RWPE1 (cell line): ENCODE measurements at regions not wholly inside any gene's neighbourhood (a gene's known extent, or its start where the extent isn't known, plus 50 kb on each side); places are given as distances from the start of the nearest gene placed in this dataset.

Experiments
- CTCF ChIA-PET: fragments of 350-600 bp; sonication (Branson Sonifier 250); formaldehyde crosslinking; extraction: SDS; loops from one replicate; lab custom pipeline; 2021; lab: Yijun Ruan, JAX
- POLR2A ChIA-PET: fragments of 400-600 bp; formaldehyde crosslinking; extraction: SDS; loops from one replicate; lab custom pipeline; 2020; ENCODE audit warnings: antibody characterized with exemption; ENCODE audit not compliant: low non-redundant PET; lab: Yijun Ruan, JAX
- DNase-seq: peaks from one replicate; pipeline ENCODE4 v3.0.0; 2012; ENCODE audit warnings: low spot score
- H3K27ac ChIP-seq: fragments of 450-650 bp; 2 replicates; pipeline ENCODE4 v1.5.1; 2017
- TF ChIP-seq, protein P1 (sequence below): fragments of 450-650 bp; conservative IDR thresholded peaks from 2 replicates; pipeline ENCODE4 v1.5.1; 2017; ENCODE audit warnings: low read depth, mild to moderate bottlenecking

GRCh38 chr15:62462721-62463120 lies 297.6 kb upstream of the C2CD4B start:
- CTCF ChIA-PET, result interaction anchor here (0.6 kb wide), 1 partner anchor 10 kb away, joined by 3 read pairs; no protein-coding TSS in a partner anchor
- H3K27ac ChIP-seq, result no peak overlapping the region
- POLR2A ChIA-PET, result no interaction called here
- DNase-seq, result no peak
- TF ChIP-seq, protein P1, sequence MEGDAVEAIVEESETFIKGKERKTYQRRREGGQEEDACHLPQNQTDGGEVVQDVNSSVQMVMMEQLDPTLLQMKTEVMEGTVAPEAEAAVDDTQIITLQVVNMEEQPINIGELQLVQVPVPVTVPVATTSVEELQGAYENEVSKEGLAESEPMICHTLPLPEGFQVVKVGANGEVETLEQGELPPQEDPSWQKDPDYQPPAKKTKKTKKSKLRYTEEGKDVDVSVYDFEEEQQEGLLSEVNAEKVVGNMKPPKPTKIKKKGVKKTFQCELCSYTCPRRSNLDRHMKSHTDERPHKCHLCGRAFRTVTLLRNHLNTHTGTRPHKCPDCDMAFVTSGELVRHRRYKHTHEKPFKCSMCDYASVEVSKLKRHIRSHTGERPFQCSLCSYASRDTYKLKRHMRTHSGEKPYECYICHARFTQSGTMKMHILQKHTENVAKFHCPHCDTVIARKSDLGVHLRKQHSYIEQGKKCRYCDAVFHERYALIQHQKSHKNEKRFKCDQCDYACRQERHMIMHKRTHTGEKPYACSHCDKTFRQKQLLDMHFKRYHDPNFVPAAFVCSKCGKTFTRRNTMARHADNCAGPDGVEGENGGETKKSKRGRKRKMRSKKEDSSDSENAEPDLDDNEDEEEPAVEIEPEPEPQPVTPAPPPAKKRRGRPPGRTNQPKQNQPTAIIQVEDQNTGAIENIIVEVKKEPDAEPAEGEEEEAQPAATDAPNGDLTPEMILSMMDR, result no peak

- POLR2A ChIA-PET, result no interaction called here
- CTCF ChIA-PET, result interaction anchor here (0.6 to 0.7 kb wide), 2 partner anchors 56 to 1132 kb away, joined by 3 to 11 read pairs; no protein-coding TSS in a partner anchor
- H3K27ac ChIP-seq, result no peak overlapping the region
- DNase-seq, result no peak
- TF ChIP-seq, protein P1, result no peak
Measured at GRCh38 chr15:62464705-62465104, 299.6 kb upstream of the C2CD4B start.

DNA sequence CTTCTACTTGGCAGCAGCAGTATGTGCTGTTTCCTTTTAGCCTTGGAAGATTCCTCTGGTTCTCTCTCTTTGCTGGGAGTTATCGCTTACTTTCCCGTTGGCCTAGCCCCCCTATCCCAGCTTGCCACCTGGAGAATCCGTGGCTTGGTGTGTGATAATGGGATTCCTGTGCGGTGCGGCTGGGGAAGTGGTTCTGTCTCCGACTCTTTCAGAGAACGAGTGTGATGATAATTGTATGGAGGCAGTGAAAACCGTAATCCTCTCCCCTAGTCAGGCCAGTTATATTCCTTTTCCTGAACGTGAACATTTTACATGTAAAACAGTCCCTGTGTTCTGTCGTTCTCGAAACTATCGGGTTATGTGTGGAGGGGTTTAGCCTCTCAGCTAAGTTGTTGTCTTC lies 300.1 kb upstream of the C2CD4B start:
- POLR2A ChIA-PET, result no interaction called here
- TF ChIP-seq, protein P1, result no peak
- CTCF ChIA-PET, result no interaction called here
- H3K27ac ChIP-seq, result no peak overlapping the region
- DNase-seq, result no peak

- H3K27ac ChIP-seq, result no peak overlapping the region
- DNase-seq, result no peak
- CTCF ChIA-PET, result interaction anchor here (0.6 kb wide), 1 partner anchor 8 kb away, joined by 3 read pairs; no protein-coding TSS in a partner anchor
- POLR2A ChIA-PET, result no interaction called here
- TF ChIP-seq, protein P1, result no peak
Measured at GRCh38 chr15:62469478-62469873, 304.4 kb upstream of the C2CD4B start.

DNA sequence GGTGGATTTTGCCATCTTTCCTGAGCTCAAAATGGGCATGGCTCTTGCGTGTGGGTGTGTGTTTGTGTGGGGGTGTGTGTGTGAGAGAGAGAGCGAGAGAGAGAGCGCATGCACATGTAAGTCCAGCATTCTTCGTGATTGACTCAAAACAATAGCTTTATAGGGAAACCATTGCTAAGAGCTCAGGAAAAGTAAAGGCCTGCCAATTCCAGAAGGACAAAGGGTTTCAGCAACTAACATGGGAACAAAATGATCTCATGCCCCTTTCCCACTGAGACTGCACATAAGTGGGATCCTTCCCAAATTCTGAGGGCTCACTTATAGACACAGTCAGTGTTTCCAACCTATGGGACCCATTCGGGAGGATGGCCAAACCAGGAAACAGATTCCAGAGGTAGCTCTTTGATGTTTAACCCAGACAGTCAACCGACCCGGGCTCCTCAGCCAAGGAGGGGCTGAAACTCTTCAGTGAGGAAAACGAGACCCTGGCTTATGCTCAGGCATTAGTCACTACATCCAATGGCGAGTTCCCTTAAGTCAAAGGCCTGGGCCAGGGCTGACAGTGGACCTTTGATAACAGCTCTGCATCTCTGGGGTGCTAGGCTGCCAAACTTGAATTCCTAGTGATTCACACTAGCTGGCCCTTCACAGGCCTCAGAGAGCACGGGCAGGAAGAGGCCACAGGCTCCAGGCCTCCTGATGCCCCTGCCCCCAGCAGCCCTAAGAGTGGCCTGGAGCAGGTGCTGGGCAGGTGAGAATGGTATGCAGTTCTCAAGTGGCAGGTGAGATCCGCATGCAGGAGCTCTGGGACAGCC lies 305.0 kb upstream of the C2CD4B start:
- no peak overlapping the region for H3K27ac ChIP-seq
- ChIA-PET POLR2A (no interaction called here), CTCF (interaction anchor here (0.6 kb wide), 1 partner anchor 7 kb away, joined by 3 read pairs; no protein-coding TSS in a partner anchor)
- TF ChIP-seq, protein P1, result no peak
- no peak for DNase-seq

- TF ChIP-seq, protein P1, result no peak
- POLR2A ChIA-PET, result no interaction called here
- CTCF ChIA-PET, result interaction anchor here (0.6 kb wide), 1 partner anchor 29 kb away, joined by 4 read pairs; no protein-coding TSS in a partner anchor
- DNase-seq, result no peak
- H3K27ac ChIP-seq, result no peak overlapping the region
Measured at GRCh38 chr15:62472616-62473299, 307.7 kb upstream of the C2CD4B start.
